NCI-H345 (cell line): ENCODE measurements at regions not wholly inside any gene's neighbourhood (a gene's known extent, or its start where the extent isn't known, plus 50 kb on each side); places are given as distances from the start of the nearest gene placed in this dataset.

Experiments
- DNase-seq: peaks from one replicate; lab custom pipeline; 2025; lab: John Stamatoyannopoulos, UW

GRCh38 chr6:95501032-95501904, 76.1 kb upstream of the MANEA start:
- DNase-seq: no peak

GRCh38 chr6:95503568-95503967, 73.8 kb upstream of the MANEA start:
- DNase-seq: no peak

- no peak for DNase-seq
These were observed 65.9 kb upstream of the MANEA start for GRCh38 chr6:95511404-95511803.

GRCh38 chr6:95515975-95516374, 61.4 kb upstream of the MANEA start:
- DNase-seq: no peak

GRCh38 chr6:95517004-95517403, 60.3 kb upstream of the MANEA start:
- DNase-seq: no peak

GRCh38 chr6:95517568-95517967, 59.8 kb upstream of the MANEA start:
- DNase-seq: no peak

GRCh38 chr6:95518630-95519227, 58.6 kb upstream of the MANEA start:
- no peak for DNase-seq

GRCh38 chr6:95519228-95520037, 57.9 kb upstream of the MANEA start:
- no peak for DNase-seq

- no peak for DNase-seq
These were observed 56.2 kb upstream of the MANEA start for GRCh38 chr6:95521181-95521580.
